ENCODE measurements at regions not wholly inside any gene's neighbourhood (a gene's known extent, or its start where the extent isn't known, plus 50 kb on each side); places are given as distances from the start of the nearest gene placed in this dataset.

DNA sequence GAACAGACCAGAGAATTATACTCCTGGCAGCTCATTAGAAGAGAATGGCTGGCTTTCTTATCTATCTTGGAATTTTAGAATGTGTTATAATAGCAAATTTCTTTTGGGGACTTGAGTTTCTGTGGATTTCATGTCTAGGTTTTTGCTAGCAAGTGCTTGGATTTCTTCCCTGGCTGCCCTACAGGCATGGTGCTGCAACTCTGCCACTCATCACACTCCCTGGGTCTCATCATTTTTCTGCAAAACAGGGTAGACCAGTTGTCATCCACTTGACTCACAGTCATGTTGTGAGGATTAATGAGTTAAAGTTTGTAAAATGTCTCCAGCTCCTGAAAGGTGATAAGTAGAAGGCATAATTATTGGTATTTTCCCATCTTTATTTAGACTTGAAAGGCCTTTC lies 60.7 kb upstream of the LCORL start:
- DNase-seq: no peak

DNA sequence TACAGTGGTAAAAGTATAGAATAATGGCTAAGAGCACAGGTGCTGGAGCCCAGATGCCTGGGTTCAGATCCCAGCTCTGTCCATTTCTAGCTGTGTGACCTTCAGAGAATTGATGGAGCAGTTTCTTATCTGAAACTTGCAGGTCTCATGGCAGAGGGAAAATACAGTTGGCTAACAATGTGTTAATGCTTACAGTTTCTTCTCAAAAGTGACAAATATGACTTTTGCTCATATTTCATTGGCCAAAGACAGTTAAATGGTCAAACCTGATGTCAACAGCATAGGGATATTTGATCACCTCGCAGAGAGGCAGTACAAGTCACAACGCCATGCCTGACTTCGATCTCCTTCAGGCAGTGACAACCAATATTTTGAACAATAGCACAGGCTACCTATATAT lies 60.2 kb upstream of the LCORL start:
- 87 to 91% methylated on average over 3 of the region's 3 CpGs for WGBS, 2 donors
- Histone ChIP-seq H3K4me3 (no peak overlapping the region), H3K36me3 (no peaks in the 10 kb centered on the region), H3K27ac (no peak overlapping the region), H3K9me3 (no peaks in the 10 kb centered on the region), H3K4me1 (peaks cover 0 to 26% (median 4%) of the 10 kb centered on the region in 3 donors), H3K27me3 (no peaks in the 10 kb centered on the region)
- DNase-seq: no peak
- intact Hi-C loops (cut with DNase I): no loop called here
- no peak for TF ChIP-seq POLR2A (IDR thresholded peaks at IDR 0.05)
- TF ChIP-seq, protein P1, sequence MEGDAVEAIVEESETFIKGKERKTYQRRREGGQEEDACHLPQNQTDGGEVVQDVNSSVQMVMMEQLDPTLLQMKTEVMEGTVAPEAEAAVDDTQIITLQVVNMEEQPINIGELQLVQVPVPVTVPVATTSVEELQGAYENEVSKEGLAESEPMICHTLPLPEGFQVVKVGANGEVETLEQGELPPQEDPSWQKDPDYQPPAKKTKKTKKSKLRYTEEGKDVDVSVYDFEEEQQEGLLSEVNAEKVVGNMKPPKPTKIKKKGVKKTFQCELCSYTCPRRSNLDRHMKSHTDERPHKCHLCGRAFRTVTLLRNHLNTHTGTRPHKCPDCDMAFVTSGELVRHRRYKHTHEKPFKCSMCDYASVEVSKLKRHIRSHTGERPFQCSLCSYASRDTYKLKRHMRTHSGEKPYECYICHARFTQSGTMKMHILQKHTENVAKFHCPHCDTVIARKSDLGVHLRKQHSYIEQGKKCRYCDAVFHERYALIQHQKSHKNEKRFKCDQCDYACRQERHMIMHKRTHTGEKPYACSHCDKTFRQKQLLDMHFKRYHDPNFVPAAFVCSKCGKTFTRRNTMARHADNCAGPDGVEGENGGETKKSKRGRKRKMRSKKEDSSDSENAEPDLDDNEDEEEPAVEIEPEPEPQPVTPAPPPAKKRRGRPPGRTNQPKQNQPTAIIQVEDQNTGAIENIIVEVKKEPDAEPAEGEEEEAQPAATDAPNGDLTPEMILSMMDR (IDR thresholded peaks at IDR 0.05): no peak

More for the DNA sequence above, 60.7 kb upstream of the LCORL start:
- H3K4me1 ChIP-seq: peaks cover 0 to 26% (median 4%) of the 10 kb centered on the region in 3 donors
- H3K27ac ChIP-seq: no peak overlapping the region
- H3K36me3 ChIP-seq: no peaks in the 10 kb centered on the region
- intact Hi-C loops (cut with DNase I): no loop called here
- H3K9me3 ChIP-seq: no peaks in the 10 kb centered on the region
- TF ChIP-seq, protein P1 (IDR thresholded peaks at IDR 0.05): no peak
- TF ChIP-seq POLR2A (IDR thresholded peaks at IDR 0.05): no peak
- no peaks in the 10 kb centered on the region for H3K27me3 ChIP-seq
- no peak overlapping the region for H3K4me3 ChIP-seq

DNA sequence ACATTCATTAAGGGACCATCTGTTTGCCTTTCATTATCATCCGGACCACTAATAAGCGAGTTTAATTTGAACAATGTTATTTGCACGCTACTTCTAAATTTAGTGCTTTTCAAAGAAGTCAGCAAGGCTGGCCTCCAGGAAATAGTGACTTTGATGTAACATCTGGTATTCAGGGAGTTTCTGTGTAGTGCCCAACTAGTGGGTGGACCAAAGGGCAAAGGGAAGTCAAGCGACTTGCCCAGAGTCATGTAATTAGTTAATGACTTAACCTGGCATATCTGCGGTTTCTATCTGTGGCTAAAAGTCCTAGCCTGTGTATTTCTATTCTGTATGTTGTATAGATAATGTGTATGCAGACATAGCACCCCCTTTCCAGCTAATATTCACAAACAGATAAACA lies 56.3 kb upstream of the LCORL start:
- Histone ChIP-seq H3K9me3 (no peaks in the 10 kb centered on the region), H3K36me3 (no peaks in the 10 kb centered on the region), H3K4me3 (no peak overlapping the region), H3K27ac (peak overlapping the region in 1 of 4 donors; percentile 1), H3K4me1 (peaks cover 0 to 11% (median 4%) of the 10 kb centered on the region in 3 donors), H3K27me3 (no peaks in the 10 kb centered on the region)
- 65 to 77% methylated on average over 5 of the region's 5 CpGs for WGBS, 2 donors
- no peak for TF ChIP-seq POLR2A (IDR thresholded peaks at IDR 0.05)
- TF ChIP-seq, protein P1 (IDR thresholded peaks at IDR 0.05): no peak
- intact Hi-C loops (cut with DNase I): no loop called here
- no peak for DNase-seq

DNA sequence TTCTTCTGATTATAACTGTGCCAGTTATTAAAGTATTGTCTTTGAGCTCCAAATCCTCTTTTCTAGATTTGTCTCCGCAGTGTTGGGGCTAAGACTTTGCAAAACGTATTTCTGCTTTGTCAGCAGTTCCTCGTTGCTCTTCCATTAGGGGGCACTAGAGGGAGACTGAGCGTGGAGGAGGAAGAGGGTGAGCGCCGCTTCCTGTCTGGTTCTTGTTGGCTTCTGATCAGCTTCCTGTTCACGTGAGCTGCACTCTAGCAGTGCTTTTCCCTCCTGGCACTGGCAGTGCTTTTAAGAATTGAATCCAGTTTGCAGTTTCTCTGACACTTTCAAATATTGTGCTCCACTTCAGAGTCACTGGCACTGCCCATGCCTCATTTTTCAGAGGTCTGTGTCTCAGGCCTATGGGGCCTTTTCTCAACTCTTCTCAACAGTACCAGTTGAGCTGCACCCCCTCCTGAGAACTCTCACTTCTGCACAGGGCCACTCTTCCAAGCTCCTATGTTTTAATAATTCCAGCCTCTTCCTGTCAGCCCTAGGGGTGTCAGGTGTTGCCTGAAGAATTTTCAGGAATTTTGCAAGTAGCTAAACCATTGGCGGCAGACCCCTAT lies 54.4 kb upstream of the LCORL start:
- intact Hi-C loops (cut with DNase I): no loop called here
- TF ChIP-seq POLR2A (IDR thresholded peaks at IDR 0.05): no peak
- TF ChIP-seq, protein P1 (IDR thresholded peaks at IDR 0.05): peak in 5 of 6 experiments; percentile 21 to 61 (median 25)
- 45 to 58% methylated on average over 7 to 8 of the region's 8 CpGs for whole genome bisulfite sequencing, 2 donors
- Histone ChIP-seq H3K36me3 (no peaks in the 10 kb centered on the region), H3K27me3 (no peaks in the 10 kb centered on the region), H3K9me3 (no peaks in the 10 kb centered on the region), H3K4me1 (no peaks in the 10 kb centered on the region), H3K27ac (no peak overlapping the region), H3K4me3 (no peak overlapping the region)
- DNase-seq: no peak

DNA sequence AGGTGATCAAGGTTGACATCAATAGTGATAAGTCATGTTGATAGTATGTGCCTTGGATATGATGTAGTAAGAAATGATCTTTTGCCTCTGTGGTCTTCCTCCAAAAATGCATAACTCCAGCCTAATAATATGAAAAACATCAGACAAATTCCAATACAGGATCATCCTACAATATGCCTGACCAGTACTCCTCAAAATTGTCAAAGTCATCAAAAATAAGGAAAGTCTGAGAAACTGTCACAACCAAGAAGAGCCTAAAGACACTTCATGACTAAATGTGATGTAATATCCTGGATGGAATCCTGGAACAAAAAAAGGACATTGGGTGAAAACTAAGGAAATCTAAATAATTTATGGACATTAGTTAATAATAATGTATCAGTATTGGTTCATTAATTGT lies 50.3 kb upstream of the LCORL start:
- intact Hi-C loops (cut with DNase I): no loop called here
- Histone ChIP-seq H3K36me3 (no peaks in the 10 kb centered on the region), H3K4me1 (no peaks in the 10 kb centered on the region), H3K27me3 (peaks cover 0 to 6% (median 0%) of the 10 kb centered on the region in 4 donors), H3K27ac (no peak overlapping the region), H3K9me3 (no peaks in the 10 kb centered on the region), H3K4me3 (no peak overlapping the region)
- no peak for DNase-seq
- TF ChIP-seq POLR2A (IDR thresholded peaks at IDR 0.05): no peak
- TF ChIP-seq, protein P1 (IDR thresholded peaks at IDR 0.05): no peak

Small RNA genes in the stretch of these regions (small RNA-seq; reads per million reads assigned to genes)
- 0 reads per million in 4 donors for gene RNA5SP157

Measured in esophagus squamous epithelium (tissue), 5 donors.